ENCODE measurements at regions not wholly inside any gene's neighbourhood (a gene's known extent, or its start where the extent isn't known, plus 50 kb on each side); places are given as distances from the start of the nearest gene placed in this dataset.

- no peak for TF ChIP-seq CTCF (IDR thresholded peaks at IDR 0.05; ENCODE audit: control insufficient read depth, insufficient read depth, low read depth, low read length, missing control alignments)
- no peak for DNase-seq (ENCODE audit: low read depth)
- no peak overlapping the region for H3K4me3 ChIP-seq (ENCODE audit: control insufficient read depth, low read depth, low read length)
Observed at GRCh38 chr10:64586934-64587503, 1065.8 kb downstream of the REEP3 start.

GRCh38 chr10:64594072-64594471 lies 1072.9 kb downstream of the REEP3 start:
- H3K4me3 ChIP-seq (ENCODE audit: control insufficient read depth, low read depth, low read length), result no peak overlapping the region
- no peak for DNase-seq (ENCODE audit: low read depth)
- TF ChIP-seq CTCF (IDR thresholded peaks at IDR 0.05; ENCODE audit: control insufficient read depth, insufficient read depth, low read depth, low read length, missing control alignments), result no peak

GRCh38 chr10:64598600-64598999 lies 1077.4 kb downstream of the REEP3 start:
- H3K4me3 ChIP-seq (ENCODE audit: control insufficient read depth, low read depth, low read length), result no peak overlapping the region
- TF ChIP-seq CTCF (IDR thresholded peaks at IDR 0.05; ENCODE audit: control insufficient read depth, insufficient read depth, low read depth, low read length, missing control alignments), result no peak
- DNase-seq (ENCODE audit: low read depth), result no peak

- DNase-seq (ENCODE audit: low read depth), result no peak
- no peak for TF ChIP-seq CTCF (IDR thresholded peaks at IDR 0.05; ENCODE audit: control insufficient read depth, insufficient read depth, low read depth, low read length, missing control alignments)
- H3K4me3 ChIP-seq (ENCODE audit: control insufficient read depth, low read depth, low read length), result no peak overlapping the region
Observed at GRCh38 chr10:64601298-64601697, 1080.1 kb downstream of the REEP3 start.

- DNase-seq (ENCODE audit: low read depth), result no peak
- H3K4me3 ChIP-seq (ENCODE audit: control insufficient read depth, low read depth, low read length), result no peak overlapping the region
- no peak for TF ChIP-seq CTCF (IDR thresholded peaks at IDR 0.05; ENCODE audit: control insufficient read depth, insufficient read depth, low read depth, low read length, missing control alignments)
Observed at GRCh38 chr10:64617085-64617484, 1095.9 kb downstream of the REEP3 start.

GRCh38 chr10:64619102-64619501 lies 1097.9 kb downstream of the REEP3 start:
- TF ChIP-seq CTCF (IDR thresholded peaks at IDR 0.05; ENCODE audit: control insufficient read depth, insufficient read depth, low read depth, low read length, missing control alignments), result no peak
- H3K4me3 ChIP-seq (ENCODE audit: control insufficient read depth, low read depth, low read length), result no peak overlapping the region
- DNase-seq (ENCODE audit: low read depth), result no peak

- DNase-seq (ENCODE audit: low read depth), result no peak
- no peak overlapping the region for H3K4me3 ChIP-seq (ENCODE audit: control insufficient read depth, low read depth, low read length)
- no peak for TF ChIP-seq CTCF (IDR thresholded peaks at IDR 0.05; ENCODE audit: control insufficient read depth, insufficient read depth, low read depth, low read length, missing control alignments)
Observed at GRCh38 chr10:64626924-64627323, 1105.7 kb downstream of the REEP3 start.

Measured in AG09309 (cell line).